HepG2 (cell line): ENCODE measurements at regions not wholly inside any gene's neighbourhood (a gene's known extent, or its start where the extent isn't known, plus 50 kb on each side); places are given as distances from the start of the nearest gene placed in this dataset.

ENCODE experiments used
- ATAC-seq: fragments of 200-7000 bp; cut with Tn5 transposase; 3 replicates; pipeline ENCODE4 v1.9.1; 2020; ENCODE audit warnings: mild to moderate bottlenecking, moderate library complexity
- BruUV-seq: library from RNA; stranded (reverse); fragments of 400-500 nt; replicated peaks from 2 replicates; lab custom pipeline; 2021; lab: Mats Ljungman, UMichigan
- CTCF ChIA-PET: fragments of 300-600 bp; formaldehyde crosslinking; extraction: SDS; loops from one replicate; lab custom pipeline; 2021; ENCODE audit warnings: low total read pairs, inconsistent platforms, low intra/inter-chr PET ratio; lab: Yijun Ruan, JAX
- POLR2A ChIA-PET: fragments of 350-600 bp; sonication (Branson Sonifier 250); formaldehyde crosslinking; loops from one replicate; lab custom pipeline; 2020; ENCODE audit warnings: antibody characterized with exemption, inconsistent platforms; lab: Yijun Ruan, JAX
- DNase-seq: peaks from one replicate; pipeline ENCODE4 v3.0.0-alpha.2; 2015; ENCODE audit warnings: low spot score
- FAIRE-seq: peaks from 3 replicates; lab custom pipeline; 2011; peaks lifted over from hg19 to GRCh38; lab: Jason Lieb, UNC
- H2AFZ ChIP-seq: one replicate; pipeline ENCODE4 v1.6.1; 2011; ENCODE audit warnings: low read length, inconsistent platforms
- H3K27ac ChIP-seq: fragments of 300-600 bp; 3 replicates; pipeline ENCODE4 v1.8.0; 2011; ENCODE audit warnings: mixed run types, mild to moderate bottlenecking, mixed read lengths, low read length, inconsistent platforms; ENCODE audit not compliant: insufficient read depth; ENCODE audit errors: extremely low read length
- H3K27me3 ChIP-seq, 2 experiments: fragments of 200-600 bp in 1 of 2; 2 replicates in 1 of 2; 3 replicates in 1 of 2; pipeline versions ENCODE4 v1.6.0 to v1.8.0; 2011; ENCODE audit warnings: low read length in 2 of 2, mild to moderate bottlenecking in 2 of 2, moderate library complexity in 2 of 2, inconsistent platforms in 1 of 2; ENCODE audit not compliant: insufficient read depth in 2 of 2, control insufficient read depth in 1 of 2
- H3K36me3 ChIP-seq, 2 experiments: fragments of 200-600 bp in 1 of 2; replicated peaks in 1 of 2; 2 replicates in 1 of 2; 3 replicates in 1 of 2; pipeline versions ENCODE4 v1.5.1 to v1.8.0; 2011; ENCODE audit warnings: low read length in 2 of 2, inconsistent platforms in 1 of 2; ENCODE audit not compliant: insufficient read depth in 2 of 2, control insufficient read depth in 1 of 2
- H3K4me1 ChIP-seq: 2 replicates; pipeline ENCODE4 v1.5.1; 2012; ENCODE audit warnings: low read length, inconsistent platforms; ENCODE audit not compliant: insufficient read depth
- H3K4me2 ChIP-seq: 2 replicates; pipeline ENCODE4 v1.6.0; 2011; ENCODE audit warnings: low read depth, low read length, inconsistent platforms
- H3K4me3 ChIP-seq, 3 experiments: fragments of 200-600 bp in 1 of 3; sonication (generic), shearing (Covaris generic) in 1 of 3; replicated peaks in 1 of 3; 2 replicates each; pipeline ENCODE4 v1.5.1; 2011 to 2016; ENCODE audit warnings: low read length in 3 of 3, inconsistent platforms in 2 of 3, low read depth in 2 of 3, mild to moderate bottlenecking in 2 of 3, control low read depth in 1 of 3, mixed read lengths in 1 of 3; ENCODE audit not compliant: insufficient read depth in 1 of 3
- H3K79me2 ChIP-seq: one replicate; pipeline ENCODE4 v1.6.1; 2011; ENCODE audit warnings: low read length, inconsistent platforms; ENCODE audit not compliant: insufficient read depth
- H3K9ac ChIP-seq: 2 replicates; pipeline ENCODE4 v1.6.0; 2011; ENCODE audit warnings: mild to moderate bottlenecking, low read depth, low read length, inconsistent platforms; ENCODE audit not compliant: insufficient read depth
- H3K9me3 ChIP-seq: 2 replicates; pipeline ENCODE4 v1.5.1; 2012; ENCODE audit warnings: mild to moderate bottlenecking, low read length
- H4K20me1 ChIP-seq: 2 replicates; pipeline ENCODE4 v1.6.0; 2011; ENCODE audit warnings: inconsistent platforms, mild to moderate bottlenecking, low read length, moderate library complexity; ENCODE audit not compliant: insufficient read depth
- ATM ChIP-seq: fragments of 450-650 bp; IDR thresholded peaks from 2 replicates; pipeline ENCODE4 v1.7.1; 2017; ENCODE audit warnings: mild to moderate bottlenecking, borderline replicate concordance
- DNMT3B ChIP-seq: conservative IDR thresholded peaks from 2 replicates; pipeline ENCODE4 v1.6.1; 2016; ENCODE audit warnings: missing biosample characterization, control low read depth
- EEA1 ChIP-seq: sonication (generic); formaldehyde crosslinking; IDR thresholded peaks from 2 replicates; pipeline ENCODE4 v1.5.1; 2020; ENCODE audit warnings: mild to moderate bottlenecking, missing genetic modification reagents, borderline replicate concordance
- EZH2 ChIP-seq: conservative IDR thresholded peaks from 2 replicates; pipeline ENCODE4 v1.6.1; 2012; ENCODE audit warnings: mild to moderate bottlenecking, low read depth, low read length, moderate library complexity
- FOXJ3 ChIP-seq: sonication (generic); formaldehyde crosslinking; IDR thresholded peaks from 2 replicates; pipeline ENCODE4 v1.4.0; 2020; ENCODE audit warnings: missing genetic modification reagents, mild to moderate bottlenecking, borderline replicate concordance
- GPN1 ChIP-seq: sonication (generic); formaldehyde crosslinking; IDR thresholded peaks from 2 replicates; pipeline ENCODE4 v1.5.1; 2020; ENCODE audit warnings: missing genetic modification reagents, borderline replicate concordance
- HOXA5 ChIP-seq: sonication (generic); formaldehyde crosslinking; IDR thresholded peaks from 2 replicates; pipeline ENCODE4 v1.4.0; 2020; ENCODE audit warnings: missing genetic modification reagents
- ISX ChIP-seq: sonication (generic); formaldehyde crosslinking; conservative IDR thresholded peaks from 2 replicates; pipeline ENCODE4 v1.5.0; 2020; ENCODE audit warnings: missing genetic modification reagents
- MAFG ChIP-seq: sonication (generic); formaldehyde crosslinking; IDR thresholded peaks from 2 replicates; pipeline ENCODE4 v1.5.1; 2020; ENCODE audit warnings: mild to moderate bottlenecking, missing genetic modification reagents
- NCOA1 ChIP-seq: sonication (generic); formaldehyde crosslinking; IDR thresholded peaks from 2 replicates; pipeline ENCODE4 v1.9.0; 2021; ENCODE audit warnings: missing genetic modification reagents
- SSRP1 ChIP-seq: IDR thresholded peaks from 2 replicates; pipeline ENCODE4 v1.6.1; 2016; ENCODE audit warnings: control low read depth
- ZFY ChIP-seq: sonication (generic); formaldehyde crosslinking; IDR thresholded peaks from 2 replicates; pipeline ENCODE4 v1.4.0; 2020; ENCODE audit warnings: missing genetic modification reagents
- ZKSCAN1 ChIP-seq: fragments of 150-350 bp; IDR thresholded peaks from 2 replicates; pipeline ENCODE4 v1.6.1; 2014; ENCODE audit warnings: low read length
- ZNF451 ChIP-seq: sonication (generic); formaldehyde crosslinking; IDR thresholded peaks from 2 replicates; pipeline ENCODE4 v1.5.0; 2020; ENCODE audit warnings: mild to moderate bottlenecking, missing genetic modification reagents
- ZNF556 ChIP-seq: sonication (generic); formaldehyde crosslinking; IDR thresholded peaks from 2 replicates; pipeline ENCODE4 v1.4.0; 2020; ENCODE audit warnings: mild to moderate bottlenecking, missing genetic modification reagents, borderline replicate concordance
- ZNF781 ChIP-seq: sonication (generic); formaldehyde crosslinking; IDR thresholded peaks from 2 replicates; pipeline ENCODE4 v1.5.1; 2020; ENCODE audit warnings: borderline replicate concordance, mild to moderate bottlenecking, missing genetic modification reagents; ENCODE audit errors: not compliant biosample characterization
- ZNF816 ChIP-seq: sonication (generic); formaldehyde crosslinking; IDR thresholded peaks from 2 replicates; pipeline ENCODE4 v1.8.0; 2022; ENCODE audit warnings: missing genetic modification reagents, mild to moderate bottlenecking, borderline replicate concordance
- ZNF839 ChIP-seq: sonication (generic); formaldehyde crosslinking; IDR thresholded peaks from 2 replicates; pipeline ENCODE4 v1.4.0; 2020; ENCODE audit warnings: missing genetic modification reagents, mild to moderate bottlenecking, borderline replicate concordance
- WGBS: methylation state at CpG from one replicate; pipeline ENCODE4 v1.1.6; 2017; ENCODE audit warnings: low lambda C conversion rate; 5-methylcytosine and 5-hydroxymethylcytosine counted together
- in situ Hi-C: cut with HindIII; loops from 2 replicates; pipeline ENCODE4 v1.10.0; 2017; ENCODE audit warnings: low pct_unique_long_range_greater_than_20kb; ENCODE audit not compliant: extremely low pct_ligation_motif_present
- intact Hi-C: fragments of 100-400 bp; cut with micrococcal nuclease; formaldehyde crosslinking; loops from one replicate; pipeline ENCODE4 v1.10.0; 2022; ENCODE audit not compliant: unreplicated experiment
- TF ChIP-seq, protein P1 (sequence below): sonication (generic); formaldehyde crosslinking; IDR thresholded peaks from 2 replicates; pipeline ENCODE4 v1.8.1; 2023; ENCODE audit warnings: missing genetic modification reagents, inconsistent platforms, borderline replicate concordance
- TF ChIP-seq, protein P2 (sequence below): sonication (generic); formaldehyde crosslinking; IDR thresholded peaks from 2 replicates; pipeline ENCODE4 v1.4.0; 2020; ENCODE audit warnings: missing genetic modification reagents; ENCODE audit errors: not compliant biosample characterization
- TF ChIP-seq, protein P3 (sequence below): sonication (generic); formaldehyde crosslinking; IDR thresholded peaks from 2 replicates; pipeline ENCODE4 v1.4.0; 2020; ENCODE audit warnings: mild to moderate bottlenecking, missing genetic modification reagents

DNA sequence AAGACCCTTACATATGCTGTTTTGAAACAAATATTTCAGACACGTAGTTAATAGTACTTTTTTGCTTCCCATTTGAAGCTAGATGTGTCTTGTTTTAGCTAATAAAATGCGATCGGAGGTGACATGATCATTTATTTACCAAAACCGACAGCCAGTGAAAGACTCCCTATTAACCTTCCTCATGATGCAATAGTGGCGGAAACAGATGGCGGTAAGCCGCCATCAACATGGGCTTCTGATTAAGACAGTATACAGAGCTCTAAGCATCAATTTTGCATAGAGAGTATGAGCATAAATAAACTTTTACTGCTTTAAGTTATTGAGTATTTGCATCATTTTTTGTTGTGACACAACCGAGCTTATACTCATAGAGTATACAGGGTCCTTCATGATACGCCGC, 1282.4 kb upstream of the ADGRB3 start (continued):
- TF ChIP-seq ZFY (CRISPR knock-in tag) (no peak), EEA1 (CRISPR knock-in tag) (no peak), ZKSCAN1 (no peak), ZNF816 (CRISPR knock-in tag) (no peak), NCOA1 (no peak), GPN1 (no peak), FOXJ3 (CRISPR knock-in tag) (no peak)

DNA sequence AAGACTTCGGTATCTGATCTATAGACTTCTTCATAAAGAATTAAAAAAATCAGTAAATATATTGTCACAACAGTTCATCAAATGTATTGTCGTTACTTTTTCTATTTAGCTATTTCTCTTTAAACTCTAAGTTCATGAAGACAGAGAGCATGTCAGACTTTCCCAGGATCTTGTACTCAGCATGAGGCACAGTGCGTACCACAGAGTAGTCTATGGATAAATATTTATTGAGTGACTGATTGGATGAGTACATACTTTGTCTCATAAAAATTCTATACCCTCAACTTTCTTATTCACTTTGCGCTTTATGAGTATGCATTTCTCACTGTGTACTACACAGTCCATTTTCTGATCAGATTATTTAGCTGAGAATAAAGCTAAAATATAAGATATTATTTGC, 1284.4 kb upstream of the ADGRB3 start:
- no TSS peak for BruUV-seq
- ChIA-PET CTCF (no interaction called here), POLR2A (no interaction called here)
- no peaks in the 10 kb centered on the region for H3K79me2 ChIP-seq
- DNase-seq: no peak
- H3K9ac ChIP-seq: no peak overlapping the region
- H3K27ac ChIP-seq: no peak overlapping the region
- WGBS: 22% methylated on average over 4 of the region's 4 CpGs
- in situ Hi-C loops: no loop called here
- no peaks in the 10 kb centered on the region for H4K20me1 ChIP-seq
- no peak for ATAC-seq
- no peak for FAIRE-seq
- H3K4me3 ChIP-seq: no peak overlapping the region
- H3K4me2 ChIP-seq: no peak overlapping the region
- H3K4me1 ChIP-seq: no peaks in the 10 kb centered on the region
- H3K27me3 ChIP-seq: no peaks in the 10 kb centered on the region
- TF ChIP-seq ZNF451 (CRISPR knock-in tag) (no peak), EZH2 (no peak), ZNF839 (CRISPR knock-in tag) (no peak), ATM (no peak), MAFG (CRISPR knock-in tag) (no peak), ISX (no peak), DNMT3B (no peak), HOXA5 (CRISPR knock-in tag) (no peak), ZNF781 (CRISPR knock-in tag) (no peak), ZNF556 (CRISPR knock-in tag) (no peak), SSRP1 (CRISPR knock-in tag) (no peak)
- TF ChIP-seq, protein P1, sequence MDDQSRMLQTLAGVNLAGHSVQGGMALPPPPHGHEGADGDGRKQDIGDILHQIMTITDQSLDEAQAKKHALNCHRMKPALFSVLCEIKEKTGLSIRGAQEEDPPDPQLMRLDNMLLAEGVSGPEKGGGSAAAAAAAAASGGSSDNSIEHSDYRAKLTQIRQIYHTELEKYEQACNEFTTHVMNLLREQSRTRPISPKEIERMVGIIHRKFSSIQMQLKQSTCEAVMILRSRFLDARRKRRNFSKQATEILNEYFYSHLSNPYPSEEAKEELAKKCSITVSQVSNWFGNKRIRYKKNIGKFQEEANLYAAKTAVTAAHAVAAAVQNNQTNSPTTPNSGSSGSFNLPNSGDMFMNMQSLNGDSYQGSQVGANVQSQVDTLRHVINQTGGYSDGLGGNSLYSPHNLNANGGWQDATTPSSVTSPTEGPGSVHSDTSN: no peak
- TF ChIP-seq, protein P2, sequence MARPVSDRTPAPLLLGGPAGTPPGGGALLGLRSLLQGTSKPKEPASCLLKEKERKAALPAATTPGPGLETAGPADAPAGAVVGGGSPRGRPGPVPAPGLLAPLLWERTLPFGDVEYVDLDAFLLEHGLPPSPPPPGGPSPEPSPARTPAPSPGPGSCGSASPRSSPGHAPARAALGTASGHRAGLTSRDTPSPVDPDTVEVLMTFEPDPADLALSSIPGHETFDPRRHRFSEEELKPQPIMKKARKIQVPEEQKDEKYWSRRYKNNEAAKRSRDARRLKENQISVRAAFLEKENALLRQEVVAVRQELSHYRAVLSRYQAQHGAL (CRISPR knock-in tag): no peak
- TF ChIP-seq, protein P3, sequence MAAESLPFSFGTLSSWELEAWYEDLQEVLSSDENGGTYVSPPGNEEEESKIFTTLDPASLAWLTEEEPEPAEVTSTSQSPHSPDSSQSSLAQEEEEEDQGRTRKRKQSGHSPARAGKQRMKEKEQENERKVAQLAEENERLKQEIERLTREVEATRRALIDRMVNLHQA (CRISPR knock-in tag): no peak
- TF ChIP-seq, all 625 proteins: peak for 0
- no peak overlapping the region for H2AFZ ChIP-seq
- no peaks in the 10 kb centered on the region for H3K36me3 ChIP-seq
- intact Hi-C loops: no loop called here
- no peaks in the 10 kb centered on the region for H3K9me3 ChIP-seq
